GM18907 (cell line): ENCODE measurements at regions not wholly inside any gene's neighbourhood (a gene's known extent, or its start where the extent isn't known, plus 50 kb on each side); places are given as distances from the start of the nearest gene placed in this dataset.

Experiments used
- ATAC-seq: cut with Tn5 transposase; IDR thresholded peaks from one replicate; pipeline ENCODE4 v1.9.1; 2021; ENCODE audit warnings: mild to moderate bottlenecking, moderate library complexity; ENCODE audit not compliant: unreplicated experiment

DNA sequence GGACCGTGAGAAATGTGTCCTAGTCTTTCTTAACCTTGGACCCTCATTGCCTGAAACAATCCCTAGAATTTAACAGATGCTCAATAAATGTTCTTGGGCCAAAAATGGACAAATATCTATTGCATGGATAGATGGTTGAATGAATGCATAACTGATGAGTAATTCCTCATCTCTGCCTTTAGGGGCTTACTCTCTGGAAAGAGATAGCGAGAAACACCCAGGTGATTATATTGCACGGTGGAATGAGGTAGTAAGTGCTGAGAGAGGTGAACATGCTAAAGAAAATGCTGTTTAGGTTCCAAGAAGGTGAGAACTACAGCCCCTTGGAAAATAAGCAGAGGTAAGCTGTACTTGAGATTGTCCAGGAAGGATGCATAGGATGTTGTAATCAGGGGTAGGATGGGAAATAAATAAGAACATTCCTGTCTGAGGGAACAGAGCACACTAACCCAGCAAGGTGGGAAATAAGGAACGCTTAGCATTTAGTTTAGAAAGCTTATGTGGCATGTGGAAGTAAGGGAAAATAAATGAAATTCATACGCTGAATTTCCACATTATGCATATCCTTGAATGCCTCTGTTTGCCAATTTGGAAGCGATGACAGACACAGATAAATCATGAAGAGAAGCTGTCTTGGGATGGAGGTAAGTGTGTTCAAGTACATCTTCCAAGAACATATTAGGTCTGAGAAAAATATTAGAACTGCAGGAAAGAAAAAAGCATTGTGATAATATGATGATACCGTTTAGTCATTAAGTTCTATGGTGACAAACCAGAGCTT is 426.6 kb downstream of the ARHGEF28 start:
- ATAC-seq: no peak

DNA sequence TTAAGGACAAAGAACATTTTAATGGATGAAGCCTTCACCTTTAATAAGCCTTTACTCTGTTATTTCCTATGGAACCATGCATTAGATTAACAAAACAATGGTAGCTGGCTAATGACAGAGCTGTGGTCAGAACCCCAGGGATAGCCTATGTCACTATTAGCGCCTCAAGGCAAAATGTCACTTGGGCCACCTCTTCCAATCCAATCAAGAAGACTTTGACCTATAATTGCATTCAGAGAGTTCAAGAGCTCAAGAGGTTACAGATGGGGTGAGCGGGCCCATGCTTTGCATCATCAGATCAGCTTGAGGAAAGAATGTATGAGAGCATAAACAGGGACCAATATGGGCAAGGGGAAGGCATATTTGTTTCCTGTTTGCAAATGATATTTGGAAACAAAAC is 425.1 kb downstream of the ARHGEF28 start:
- ATAC-seq: no peak

DNA sequence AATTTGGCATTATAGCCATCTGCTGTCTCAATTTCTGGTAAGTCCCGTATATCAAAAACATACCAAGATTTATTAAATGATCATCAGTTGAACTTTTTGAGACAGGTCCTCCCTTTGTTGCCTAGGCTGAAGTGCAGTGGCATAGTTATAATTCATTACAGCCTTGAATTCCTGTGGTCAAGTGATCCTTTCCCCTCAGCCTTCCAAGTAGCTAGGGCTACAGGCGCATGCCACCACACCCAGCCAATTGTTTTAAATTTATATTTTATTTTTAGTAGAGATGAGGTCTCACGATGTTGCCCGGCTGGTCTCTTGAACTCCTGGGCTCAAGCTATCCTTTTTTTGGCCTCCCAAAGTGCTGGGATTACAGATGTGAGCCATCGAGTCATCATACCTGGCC is 418.9 kb downstream of the ARHGEF28 start:
- ATAC-seq: no peak

DNA sequence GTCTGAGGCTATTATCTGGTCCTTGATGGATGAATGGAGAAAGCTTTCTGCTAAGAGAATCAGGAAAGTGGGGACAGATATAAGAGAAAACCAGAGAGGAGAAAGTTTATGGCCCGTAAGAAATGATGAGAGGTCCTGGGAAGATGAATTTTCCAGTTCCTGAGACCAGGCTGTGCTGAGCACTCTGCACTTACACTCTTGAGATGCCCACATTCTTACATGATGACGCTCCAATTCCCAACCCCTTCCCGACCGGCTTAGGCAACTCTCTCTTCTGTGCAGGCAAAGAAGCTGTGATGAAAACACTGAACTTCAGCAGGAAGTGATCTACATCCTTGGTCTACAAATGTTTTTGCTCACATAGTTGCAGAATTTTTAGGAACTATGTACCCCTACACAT is 417.0 kb downstream of the ARHGEF28 start:
- no peak for ATAC-seq

DNA sequence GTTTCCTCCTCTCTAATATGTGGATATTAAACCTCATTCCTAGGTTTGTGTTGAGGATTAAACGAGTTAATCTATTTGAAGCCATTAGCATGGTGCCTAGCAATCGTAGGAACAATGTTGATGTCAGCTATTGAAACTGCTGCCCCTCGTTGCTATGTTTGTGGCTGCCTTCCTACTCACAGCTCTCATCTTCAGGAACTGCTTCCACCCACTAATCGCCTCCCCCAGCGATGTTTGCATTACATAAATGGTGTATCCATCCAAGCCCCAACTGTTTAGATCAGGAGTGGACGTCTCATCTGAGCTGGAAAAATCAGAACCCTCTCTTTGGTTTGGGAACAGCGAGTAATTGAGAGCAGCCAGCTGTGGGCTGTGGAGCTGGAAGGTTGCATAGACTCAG is 416.6 kb downstream of the ARHGEF28 start:
- ATAC-seq: no peak

DNA sequence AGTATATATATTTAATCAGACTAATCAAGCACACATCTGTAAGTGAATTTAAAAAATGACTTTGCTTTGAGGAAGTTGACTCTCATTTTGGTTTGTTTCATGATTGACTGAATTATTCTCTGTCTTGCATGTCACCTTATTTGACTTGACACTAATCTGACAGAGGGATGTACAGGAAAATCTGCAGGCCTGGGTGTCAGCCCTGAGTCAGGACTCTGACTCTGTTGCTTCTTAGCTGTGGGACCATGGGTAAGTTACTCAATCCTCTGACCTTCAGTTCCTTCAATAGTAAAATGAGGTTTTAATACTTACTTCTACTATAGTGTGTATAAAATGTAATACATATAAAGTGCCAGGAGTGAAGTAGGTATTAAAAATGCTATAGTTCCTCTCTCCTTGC is 415.9 kb downstream of the ARHGEF28 start:
- ATAC-seq: no peak

DNA sequence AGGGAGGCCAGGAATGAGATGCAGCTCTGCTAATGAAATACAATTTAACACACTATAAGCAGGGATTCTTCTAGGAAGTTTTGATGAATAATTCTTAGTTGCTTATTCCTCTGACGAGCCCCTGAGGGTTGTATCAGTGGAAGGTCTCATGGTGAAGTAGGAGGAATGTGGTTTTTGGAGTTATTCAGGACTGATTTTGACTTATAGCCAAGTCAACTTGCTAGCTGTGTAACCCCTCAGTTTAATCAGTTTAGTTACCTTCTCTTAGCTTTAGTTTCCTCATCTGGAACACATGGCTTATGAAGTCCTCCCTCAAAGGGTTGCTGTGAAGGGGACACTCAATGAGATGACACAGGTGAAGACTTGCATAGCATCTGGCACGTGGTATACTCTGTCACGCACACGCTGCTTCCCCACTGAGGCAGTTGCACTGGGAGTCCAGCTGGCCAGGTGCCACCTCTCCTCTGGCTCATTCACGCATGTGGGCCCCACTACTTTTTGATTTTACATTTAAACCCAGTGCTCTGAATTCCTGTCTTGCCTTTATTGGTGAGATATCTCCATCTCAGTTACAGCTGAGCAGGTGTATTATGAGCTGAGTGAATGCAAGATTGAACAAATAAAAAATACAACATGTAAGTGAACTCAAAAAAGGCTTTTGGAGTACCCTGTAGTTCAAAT is 415.0 kb downstream of the ARHGEF28 start:
- ATAC-seq: no peak

DNA sequence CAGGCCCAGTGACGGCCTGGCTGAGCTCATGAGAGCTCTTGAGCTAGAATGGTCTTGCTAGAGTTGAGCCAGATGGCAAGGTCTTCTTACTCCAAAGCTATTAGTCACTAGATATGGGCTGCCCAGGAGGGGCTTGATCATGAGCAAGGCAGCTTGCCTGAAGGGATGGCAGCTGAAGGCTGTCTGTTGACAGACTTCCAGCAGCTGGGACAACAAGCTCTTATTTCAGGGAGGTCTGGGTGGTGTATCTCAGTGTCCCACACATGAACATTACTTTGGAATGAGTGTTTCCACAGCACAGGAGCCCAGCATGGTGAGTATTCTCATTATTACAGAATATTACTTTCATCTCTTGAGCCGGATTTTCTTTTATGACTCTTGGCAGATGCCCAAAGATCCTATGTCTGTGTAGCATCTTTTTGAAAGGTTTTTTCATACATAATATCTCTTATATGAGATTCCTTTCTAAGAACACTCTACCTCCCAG is 414.1 kb downstream of the ARHGEF28 start:
- no peak for ATAC-seq

DNA sequence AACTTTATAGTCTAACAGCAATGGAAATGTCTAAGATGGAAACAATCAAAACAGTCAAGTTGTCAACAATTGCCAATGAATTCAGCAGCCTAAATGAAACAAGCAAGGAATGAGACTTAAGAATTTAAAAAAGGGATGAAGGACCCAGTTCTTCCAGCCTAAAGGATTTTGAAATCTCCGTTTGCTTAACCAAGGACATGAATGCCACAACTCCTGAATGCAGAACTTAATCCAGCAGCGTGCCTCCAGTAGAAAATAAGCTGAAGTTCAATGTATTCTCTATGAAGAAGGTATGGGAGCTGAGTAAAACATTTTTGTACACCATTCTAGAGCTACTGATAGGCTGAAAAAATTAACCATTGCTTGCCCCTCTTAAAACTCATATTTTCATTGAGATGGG is 411.3 kb downstream of the ARHGEF28 start:
- ATAC-seq: no peak

DNA sequence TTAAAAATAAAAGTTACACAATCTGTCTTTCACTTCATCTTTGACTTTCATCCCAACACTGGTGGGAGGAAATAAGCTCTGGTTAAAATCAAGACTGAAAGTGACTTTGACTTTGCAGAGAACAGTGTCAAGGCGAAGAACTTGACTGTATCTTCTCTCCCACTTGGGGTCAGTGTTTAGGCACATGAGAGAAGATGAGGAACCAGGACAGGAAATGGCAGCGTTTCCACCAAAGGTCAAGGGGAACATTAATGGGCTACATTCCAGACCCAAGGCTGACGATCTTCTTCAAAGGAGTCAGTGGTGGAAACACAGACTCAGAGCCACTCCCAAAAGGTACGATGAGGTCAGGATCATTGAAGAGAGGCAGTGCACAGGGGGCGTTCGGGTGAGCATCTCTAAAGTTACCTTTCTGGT is 409.5 kb downstream of the ARHGEF28 start:
- ATAC-seq: peak; percentile 71

DNA sequence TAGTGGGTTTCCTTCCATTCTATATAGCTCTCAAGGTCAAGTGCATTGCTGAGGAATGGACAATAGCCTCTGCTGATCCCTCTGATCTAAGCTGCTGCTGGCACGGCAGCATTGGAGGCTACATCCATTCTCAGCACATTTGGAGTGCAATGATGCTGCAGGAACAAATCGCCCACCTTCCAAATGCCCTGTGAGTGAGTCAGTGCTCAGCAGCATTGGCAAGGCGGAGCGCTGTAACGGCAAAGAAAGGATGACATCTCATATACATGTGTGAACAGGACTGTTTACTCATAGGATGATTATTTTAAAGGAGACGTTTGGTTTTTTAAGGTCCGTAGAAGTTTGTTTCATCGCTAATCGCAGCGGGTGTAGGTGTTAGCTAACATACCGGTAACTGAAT is 408.7 kb downstream of the ARHGEF28 start:
- ATAC-seq: no peak

DNA sequence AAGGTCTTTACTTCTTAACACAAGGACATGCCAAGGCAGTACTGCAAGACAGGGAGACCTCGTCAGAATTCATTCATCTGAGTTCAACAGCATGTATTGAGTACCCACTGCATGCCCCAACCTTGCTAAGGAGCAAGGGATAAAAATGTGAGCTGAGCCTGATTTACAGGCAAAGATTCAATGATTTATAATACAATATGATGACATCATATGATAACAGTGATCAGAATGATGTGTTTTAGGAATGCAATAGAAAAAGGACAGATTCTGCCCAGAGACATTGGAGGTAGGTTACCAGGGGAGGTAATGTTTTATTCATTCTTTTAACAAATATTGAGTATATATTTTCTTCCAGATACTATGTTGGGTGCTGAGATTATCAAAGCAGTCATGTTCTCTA is 406.6 kb downstream of the ARHGEF28 start:
- no peak for ATAC-seq

DNA sequence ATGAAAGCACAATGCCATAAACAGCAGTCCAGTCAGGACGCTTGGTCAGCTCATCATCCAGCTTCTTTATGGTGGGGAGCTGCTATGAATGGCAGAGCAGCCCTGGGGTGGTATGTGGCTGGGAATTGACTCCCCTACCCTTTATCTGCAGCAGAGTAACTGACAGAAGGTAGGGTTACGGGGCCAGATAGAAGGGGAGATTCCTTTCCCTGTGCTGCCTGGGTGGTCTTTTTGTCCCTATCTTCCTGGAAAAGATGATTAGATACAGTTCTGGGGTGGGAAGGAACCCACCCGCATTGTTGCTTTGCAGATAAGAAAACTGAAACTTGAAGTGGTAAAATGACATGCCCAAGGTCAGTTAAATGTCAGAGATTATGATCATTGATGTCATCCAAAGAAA is 405.5 kb downstream of the ARHGEF28 start:
- no peak for ATAC-seq

DNA sequence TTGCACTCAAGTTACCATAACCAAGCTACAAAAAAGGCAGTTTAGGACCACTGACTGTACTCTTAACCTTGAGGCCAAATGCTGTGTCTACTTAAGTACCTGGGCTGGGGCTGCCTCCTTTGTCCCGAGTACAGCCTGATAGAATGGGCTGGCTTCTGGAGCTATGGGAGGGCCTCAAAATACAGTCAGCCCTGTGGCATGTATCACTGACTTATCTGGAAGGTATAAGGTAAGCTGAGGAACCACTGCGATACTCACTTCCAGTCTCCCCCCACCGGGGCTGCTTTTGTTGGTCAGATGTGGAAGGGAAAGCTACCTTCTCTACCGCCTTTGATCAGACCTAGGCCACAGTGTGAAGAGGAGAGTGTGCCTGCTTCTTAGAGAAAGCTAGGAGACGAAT is 404.8 kb downstream of the ARHGEF28 start:
- ATAC-seq: no peak

DNA sequence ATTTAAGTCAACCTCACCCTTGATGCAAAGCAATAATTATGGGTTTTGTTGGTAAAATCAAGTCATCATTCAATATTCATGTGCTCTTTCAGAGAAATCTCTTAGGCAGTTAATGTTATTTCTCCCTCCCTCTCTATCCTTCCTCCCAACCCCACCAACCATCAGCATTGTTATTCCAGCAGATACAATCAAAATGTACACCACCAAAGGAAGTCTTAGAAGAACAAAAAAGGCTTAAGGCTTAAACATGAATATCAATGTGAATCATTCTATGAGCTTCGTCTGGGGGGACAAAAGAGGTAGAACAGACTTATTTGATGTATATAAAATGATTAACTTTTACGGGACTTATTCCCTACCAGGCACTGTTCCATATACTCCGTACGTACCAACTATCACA is 404.4 kb downstream of the ARHGEF28 start:
- no peak for ATAC-seq

DNA sequence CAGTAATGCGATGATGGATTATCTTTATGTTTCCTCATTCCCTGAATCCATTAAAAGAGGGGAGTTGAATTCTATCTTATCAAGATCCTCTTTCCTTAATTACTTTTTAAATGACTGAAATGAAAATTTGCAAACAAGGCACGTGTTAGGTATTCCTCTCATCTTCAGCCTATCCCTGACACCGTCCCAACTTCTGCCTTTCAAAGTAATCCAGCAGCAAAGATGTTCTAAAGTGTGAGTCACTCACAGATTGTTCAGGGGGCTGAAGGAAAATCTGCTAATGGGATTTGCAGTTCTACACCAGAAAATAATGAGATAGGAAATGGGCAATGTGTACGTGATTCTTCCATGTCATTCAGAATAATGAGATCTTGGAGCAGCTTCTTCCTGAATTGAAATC is 403.0 kb downstream of the ARHGEF28 start:
- ATAC-seq: no peak

DNA sequence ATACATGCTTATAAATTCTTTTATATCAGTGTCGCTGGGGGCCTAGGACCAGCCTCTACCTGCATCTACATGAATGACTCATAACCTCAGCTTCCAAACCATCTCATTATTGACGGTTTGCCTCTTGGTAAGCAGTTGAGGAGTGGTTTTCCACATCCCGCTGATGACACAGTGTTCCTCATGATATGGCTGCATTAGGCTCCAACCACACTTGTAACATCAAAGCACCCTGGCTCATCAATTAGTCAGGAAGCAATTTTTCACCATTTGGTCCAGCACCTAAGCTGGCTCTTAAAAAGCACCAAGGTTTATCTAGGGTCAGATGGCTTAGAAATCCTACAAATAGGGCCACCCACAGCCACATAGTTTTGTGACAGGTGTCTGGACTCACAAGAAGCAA is 402.4 kb downstream of the ARHGEF28 start:
- ATAC-seq: no peak

DNA sequence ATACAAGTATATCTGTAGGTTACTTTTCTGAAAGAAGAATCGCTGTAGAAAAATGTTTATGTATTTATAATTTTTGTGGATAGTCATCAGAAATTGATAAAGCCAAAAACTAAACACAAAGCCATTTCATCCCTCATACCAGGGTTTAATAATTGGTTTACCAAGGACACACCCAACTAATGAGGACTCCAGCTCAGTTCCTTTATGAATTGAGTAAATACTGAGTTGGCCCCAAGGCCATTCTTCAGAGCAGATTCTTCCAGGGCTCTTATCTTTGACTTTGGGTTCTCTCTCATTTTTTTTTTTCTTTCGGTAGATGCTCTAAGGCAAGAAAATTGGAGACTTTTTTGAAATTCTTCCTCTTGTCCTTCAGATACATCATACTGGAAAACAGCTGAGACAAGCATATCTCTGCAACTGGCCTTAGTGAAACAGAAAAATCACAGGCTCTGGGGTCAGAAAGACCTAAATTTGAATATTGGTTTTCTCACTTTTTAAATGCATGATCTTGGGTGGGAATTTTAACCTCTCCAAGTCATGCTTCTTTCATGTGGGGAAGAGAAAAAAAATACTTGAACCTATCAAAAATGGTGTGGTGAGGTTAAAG is 401.8 kb downstream of the ARHGEF28 start:
- ATAC-seq: no peak

DNA sequence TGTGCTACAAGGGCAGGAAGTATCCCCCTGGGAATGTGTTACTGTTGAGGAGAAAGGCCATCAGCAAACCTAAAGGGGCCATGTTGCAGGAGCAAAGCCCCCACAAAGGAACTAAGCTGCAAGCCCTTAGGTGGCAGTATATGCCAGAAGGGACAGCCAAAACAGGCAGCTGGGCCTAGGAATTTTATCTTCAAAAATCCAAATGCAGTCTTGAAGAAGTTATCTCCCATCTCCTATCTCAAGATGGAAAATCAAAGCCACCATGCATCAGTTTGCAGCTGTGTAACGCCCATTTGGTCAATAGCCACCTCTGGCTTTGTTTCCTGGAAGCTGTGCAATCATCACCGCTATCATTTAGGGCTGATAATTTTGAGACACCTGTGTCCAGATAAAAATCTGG is 400.3 kb downstream of the ARHGEF28 start:
- ATAC-seq: no peak

DNA sequence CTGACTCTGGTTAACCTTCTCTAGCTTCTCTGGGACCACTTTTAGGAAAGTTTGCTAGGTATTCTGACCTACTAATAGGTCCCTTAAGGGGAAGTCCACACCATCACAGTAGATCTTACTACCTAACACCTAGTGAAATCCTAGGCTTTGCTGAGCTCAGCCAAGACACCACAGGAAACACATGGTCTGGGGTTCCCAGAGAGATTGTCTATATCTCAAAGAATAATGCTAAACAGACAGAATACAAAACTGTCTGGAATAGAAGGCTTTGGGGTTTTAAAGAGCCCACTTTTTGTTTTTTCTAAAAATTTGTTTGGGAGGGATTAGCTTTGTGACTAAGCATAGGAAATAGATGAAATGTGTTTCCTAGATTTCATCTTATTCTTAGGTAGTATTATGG is 395.1 kb downstream of the ARHGEF28 start:
- no peak for ATAC-seq

DNA sequence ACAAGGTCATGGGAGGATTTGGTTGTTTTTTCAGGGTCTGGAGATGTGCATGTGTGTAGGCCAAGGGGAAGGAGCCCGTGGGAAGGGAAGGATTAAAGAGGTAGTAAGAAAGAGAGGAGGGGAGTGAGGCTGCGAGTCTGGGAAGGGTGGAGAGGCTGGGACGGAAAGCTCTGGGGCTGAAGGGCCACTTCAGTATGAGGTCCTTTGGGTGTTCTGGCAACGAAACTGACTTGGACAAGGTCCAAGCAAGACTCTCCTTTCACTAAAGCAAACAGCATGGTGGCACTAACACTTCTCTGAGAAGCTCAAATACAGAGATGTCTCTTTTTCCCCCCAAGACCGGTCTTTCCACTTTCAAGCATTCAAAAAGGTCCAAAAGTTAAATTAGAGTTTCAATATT is 394.5 kb downstream of the ARHGEF28 start:
- ATAC-seq: no peak

DNA sequence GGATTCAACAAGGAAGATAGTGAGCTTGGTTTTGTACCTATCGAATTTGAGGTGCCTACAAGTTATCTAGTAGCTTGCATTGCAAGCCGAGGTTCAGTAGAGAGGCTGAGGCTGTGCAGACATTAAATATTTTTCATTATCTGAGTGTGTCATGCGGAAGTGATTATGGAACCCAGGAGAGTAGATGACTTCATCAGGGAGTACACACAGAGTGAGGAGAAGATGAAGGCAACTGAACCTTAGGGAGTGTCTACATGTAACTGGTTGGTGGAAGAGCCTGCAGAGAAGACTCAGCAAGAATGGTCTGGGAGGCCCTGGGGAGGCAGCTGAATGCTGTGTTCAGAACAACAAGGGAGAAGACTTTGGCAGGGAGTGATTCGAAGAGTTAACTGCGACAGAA is 393.9 kb downstream of the ARHGEF28 start:
- ATAC-seq: no peak
